ENCODE measurements at regions not wholly inside any gene's neighbourhood (a gene's known extent, or its start where the extent isn't known, plus 50 kb on each side); places are given as distances from the start of the nearest gene placed in this dataset.

GRCh38 chr21:35414056-35414455, 365.0 kb upstream of the RUNX1 start:
- DNase-seq, result no peak

- DNase-seq, result no peak
Observed at GRCh38 chr21:35412231-35412630, 363.1 kb upstream of the RUNX1 start.

GRCh38 chr21:35411434-35411833, 362.3 kb upstream of the RUNX1 start:
- DNase-seq, result no peak

- no peak for DNase-seq
Observed at GRCh38 chr21:35410656-35411055, 361.6 kb upstream of the RUNX1 start.

GRCh38 chr21:35410123-35410522, 361.0 kb upstream of the RUNX1 start:
- no peak for DNase-seq

- DNase-seq, result peak; percentile 5
Observed at GRCh38 chr21:35408401-35408800, 359.3 kb upstream of the RUNX1 start.

- no peak for DNase-seq
Observed at GRCh38 chr21:35406635-35407034, 357.5 kb upstream of the RUNX1 start.

GRCh38 chr21:35405981-35406380, 356.9 kb upstream of the RUNX1 start:
- DNase-seq, result no peak

- no peak for DNase-seq
Observed at GRCh38 chr21:35404247-35404646, 355.1 kb upstream of the RUNX1 start.

- no peak for DNase-seq
Observed at GRCh38 chr21:35402061-35402460, 353.0 kb upstream of the RUNX1 start.

GRCh38 chr21:35401476-35401875, 352.4 kb upstream of the RUNX1 start:
- DNase-seq, result no peak

GRCh38 chr21:35400233-35400939, 351.3 kb upstream of the RUNX1 start:
- DNase-seq, result no peak

- no peak for DNase-seq
Observed at GRCh38 chr21:35399706-35400105, 350.6 kb upstream of the RUNX1 start.

- no peak for DNase-seq
Observed at GRCh38 chr21:35399002-35399530, 350.0 kb upstream of the RUNX1 start.

GRCh38 chr21:35398346-35398982, 349.4 kb upstream of the RUNX1 start:
- DNase-seq, result no peak

GRCh38 chr21:35397781-35398180, 348.7 kb upstream of the RUNX1 start:
- no peak for DNase-seq

GRCh38 chr21:35396655-35397054, 347.6 kb upstream of the RUNX1 start:
- DNase-seq, result no peak

- DNase-seq, result peak; percentile 18
Observed at GRCh38 chr21:35395728-35396127, 346.6 kb upstream of the RUNX1 start.

- DNase-seq, result no peak
Observed at GRCh38 chr21:35394634-35395369, 345.7 kb upstream of the RUNX1 start.

- DNase-seq, result no peak
Observed at GRCh38 chr21:35394049-35394448, 344.9 kb upstream of the RUNX1 start.

- no peak for DNase-seq
Observed at GRCh38 chr21:35390013-35390776, 341.1 kb upstream of the RUNX1 start.

- DNase-seq, result no peak
Observed at GRCh38 chr21:35386491-35387079, 337.5 kb upstream of the RUNX1 start.

GRCh38 chr21:35384375-35384774, 335.3 kb upstream of the RUNX1 start:
- no peak for DNase-seq

All from amniotic stem cell (primary cell).